SU-DHL-6 (cell line): ENCODE measurements at regions not wholly inside any gene's neighbourhood (a gene's known extent, or its start where the extent isn't known, plus 50 kb on each side); places are given as distances from the start of the nearest gene placed in this dataset.

Experiments
- H2AFZ ChIP-seq: fragments of 200-600 bp; sonication (generic); 2 replicates; pipeline ENCODE4 v1.6.1; 2014; ENCODE audit warnings: low read depth, mild to moderate bottlenecking, moderate library complexity, mixed read lengths, antibody characterized with exemption, low read length; ENCODE audit not compliant: severe bottlenecking
- H3F3A ChIP-seq: fragments of 200-600 bp; shearing (Covaris generic); 2 replicates; pipeline ENCODE4 v1.6.0; 2016; ENCODE audit warnings: antibody characterized with exemption, mild to moderate bottlenecking; ENCODE audit not compliant: insufficient read depth
- H3K27ac ChIP-seq: fragments of 200-600 bp; sonication (generic); 2 replicates; pipeline ENCODE4 v1.5.1; 2016; ENCODE audit warnings: low read depth, mild to moderate bottlenecking, low read length, moderate library complexity, mixed read lengths
- H3K27me3 ChIP-seq: fragments of 200-600 bp; sonication (generic), shearing (Covaris generic); 2 replicates; pipeline ENCODE4 v1.6.0; 2014; ENCODE audit warnings: mild to moderate bottlenecking, low read length
- H3K36me3 ChIP-seq: fragments of 200-600 bp; sonication (generic); 2 replicates; pipeline ENCODE4 v1.6.1; 2014; ENCODE audit warnings: mild to moderate bottlenecking, low read length, mixed read lengths
- H3K4me2 ChIP-seq: fragments of 300-600, 200-600 bp; shearing (Covaris generic), sonication (generic); 2 replicates; pipeline ENCODE4 v1.6.0; 2014; ENCODE audit warnings: low read length, low read depth, mild to moderate bottlenecking; ENCODE audit not compliant: poor library complexity, severe bottlenecking
- H3K4me3 ChIP-seq: fragments of 200-600 bp; sonication (generic); 2 replicates; pipeline ENCODE4 v1.5.1; 2014; ENCODE audit warnings: antibody characterized with exemption, low read length, mild to moderate bottlenecking, mixed read lengths; ENCODE audit not compliant: insufficient read depth, poor library complexity, severe bottlenecking
- H3K79me2 ChIP-seq: fragments of 200-600 bp; sonication (generic); 2 replicates; pipeline ENCODE4 v1.6.1; 2014; ENCODE audit warnings: mild to moderate bottlenecking, low read length, moderate library complexity; ENCODE audit not compliant: insufficient read depth
- H3K9ac ChIP-seq: fragments of 200-600 bp; sonication (generic); 2 replicates; pipeline ENCODE4 v1.7.0; 2014; ENCODE audit warnings: mild to moderate bottlenecking, low read length
- H3K9me2 ChIP-seq: fragments of 200-600 bp; sonication (generic); replicated peaks from 2 replicates; pipeline ENCODE4 v1.6.1; 2014; ENCODE audit warnings: low read length; ENCODE audit not compliant: insufficient read depth
- H3K9me3 ChIP-seq: fragments of 200-600 bp; sonication (generic); 2 replicates; pipeline ENCODE4 v1.6.1; 2014; ENCODE audit warnings: low read length, mixed read lengths; ENCODE audit not compliant: insufficient read depth
- H4K20me1 ChIP-seq: fragments of 200-600 bp; sonication (generic); 2 replicates; pipeline ENCODE4 v1.6.1; 2014; ENCODE audit warnings: low read depth, mild to moderate bottlenecking, antibody characterized with exemption, low read length, moderate library complexity, mixed read lengths
- EZH2phosphoT487 ChIP-seq: fragments of 200-600 bp; sonication (generic), shearing (Covaris generic); conservative IDR thresholded peaks from 2 replicates; pipeline ENCODE4 v1.6.1; 2018; ENCODE audit warnings: mild to moderate bottlenecking, antibody characterized with exemption, low read length, moderate library complexity, mixed read lengths
- TF ChIP-seq, protein P1 (sequence below): fragments of 200-600 bp; sonication (generic); IDR thresholded peaks from one replicate; pipeline ENCODE4 v1.5.1; 2017; ENCODE audit warnings: antibody characterized with exemption, mild to moderate bottlenecking, low read length, moderate library complexity; ENCODE audit not compliant: insufficient read depth, poor library complexity, severe bottlenecking

DNA sequence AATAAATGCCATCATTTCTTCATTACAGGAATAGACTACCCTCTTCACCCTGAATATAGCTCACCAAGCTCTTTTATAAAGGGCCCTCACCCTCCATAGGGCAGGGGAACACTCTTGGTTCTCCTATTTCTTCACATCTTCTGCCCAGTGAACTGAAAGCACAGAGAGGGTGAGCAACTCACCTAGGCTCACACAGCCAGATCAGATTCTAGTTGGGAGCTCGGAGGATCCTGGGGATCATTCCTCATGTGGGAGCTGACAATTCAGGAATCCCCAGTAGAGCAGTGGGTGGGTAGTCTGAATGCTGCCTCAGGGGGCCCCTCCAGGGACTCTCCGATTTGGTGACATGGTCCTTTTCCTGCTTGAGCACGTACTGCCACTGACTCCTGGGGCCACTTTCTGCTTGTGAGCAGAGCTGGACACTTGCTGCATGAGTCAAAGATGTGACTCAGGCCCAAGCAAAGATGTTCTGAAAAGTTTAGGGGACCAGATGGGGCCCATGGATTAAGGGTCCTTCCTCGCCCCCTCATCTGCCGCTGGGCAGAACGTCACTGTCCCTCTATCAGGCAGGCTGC lies 63.7 kb upstream of the WNT4 start:
- no peak for TF ChIP-seq EZH2phosphoT487
- TF ChIP-seq, protein P1, sequence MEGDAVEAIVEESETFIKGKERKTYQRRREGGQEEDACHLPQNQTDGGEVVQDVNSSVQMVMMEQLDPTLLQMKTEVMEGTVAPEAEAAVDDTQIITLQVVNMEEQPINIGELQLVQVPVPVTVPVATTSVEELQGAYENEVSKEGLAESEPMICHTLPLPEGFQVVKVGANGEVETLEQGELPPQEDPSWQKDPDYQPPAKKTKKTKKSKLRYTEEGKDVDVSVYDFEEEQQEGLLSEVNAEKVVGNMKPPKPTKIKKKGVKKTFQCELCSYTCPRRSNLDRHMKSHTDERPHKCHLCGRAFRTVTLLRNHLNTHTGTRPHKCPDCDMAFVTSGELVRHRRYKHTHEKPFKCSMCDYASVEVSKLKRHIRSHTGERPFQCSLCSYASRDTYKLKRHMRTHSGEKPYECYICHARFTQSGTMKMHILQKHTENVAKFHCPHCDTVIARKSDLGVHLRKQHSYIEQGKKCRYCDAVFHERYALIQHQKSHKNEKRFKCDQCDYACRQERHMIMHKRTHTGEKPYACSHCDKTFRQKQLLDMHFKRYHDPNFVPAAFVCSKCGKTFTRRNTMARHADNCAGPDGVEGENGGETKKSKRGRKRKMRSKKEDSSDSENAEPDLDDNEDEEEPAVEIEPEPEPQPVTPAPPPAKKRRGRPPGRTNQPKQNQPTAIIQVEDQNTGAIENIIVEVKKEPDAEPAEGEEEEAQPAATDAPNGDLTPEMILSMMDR = no peak
- Histone ChIP-seq H3K9me3 (no peaks in the 10 kb centered on the region), H3K79me2 (no peaks in the 10 kb centered on the region), H3K27me3 (no peaks in the 10 kb centered on the region), H3K27ac (no peak overlapping the region), H3K4me2 (no peak overlapping the region), H3K4me3 (no peak overlapping the region), H3K36me3 (no peaks in the 10 kb centered on the region), H4K20me1 (no peaks in the 10 kb centered on the region), H3K9ac (no peak overlapping the region), H3F3A (no peaks in the 10 kb centered on the region), H3K9me2 (no peaks in the 10 kb centered on the region), H2AFZ (no peak overlapping the region)

DNA sequence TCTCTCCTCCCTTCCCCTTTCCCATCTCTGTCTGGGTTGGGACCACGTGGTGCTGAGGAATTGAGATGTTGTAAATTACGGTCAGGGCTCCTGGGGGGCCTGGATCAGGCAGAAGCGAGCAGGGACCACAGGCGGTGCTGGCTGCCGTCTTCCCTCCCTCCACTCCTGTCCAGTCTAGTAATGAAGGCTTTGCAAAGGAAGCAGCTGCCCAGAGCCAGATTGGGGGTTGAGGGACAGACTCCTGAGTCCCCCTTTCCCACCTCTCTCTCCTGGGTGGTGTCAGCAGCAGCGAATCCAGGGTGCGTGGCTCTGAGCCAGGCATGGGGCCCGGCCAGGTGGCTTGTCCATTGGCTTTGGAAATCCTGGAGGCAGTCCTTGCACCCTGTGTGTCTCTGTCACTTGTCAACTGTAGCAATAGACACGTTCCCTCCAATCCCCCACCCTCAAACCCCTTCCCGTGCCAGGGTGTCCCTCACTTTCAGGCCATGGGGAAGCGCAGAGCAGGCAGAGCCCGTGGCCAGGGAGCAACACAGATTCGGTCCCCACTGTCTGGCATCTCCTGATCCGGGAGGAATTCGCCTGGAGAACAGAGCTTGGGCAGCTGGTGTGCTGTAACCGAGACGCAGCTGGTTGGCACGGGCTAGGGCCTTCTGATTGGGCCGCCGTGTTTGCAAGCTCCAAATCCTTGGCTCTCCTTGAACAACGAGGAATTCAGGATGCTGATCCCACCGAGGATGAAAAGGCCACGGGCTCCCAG lies 64.8 kb upstream of the WNT4 start:
- no peak overlapping the region for H3K4me2 ChIP-seq
- no peaks in the 10 kb centered on the region for H4K20me1 ChIP-seq
- H3K27ac ChIP-seq = no peak overlapping the region
- H3K36me3 ChIP-seq = no peaks in the 10 kb centered on the region
- H2AFZ ChIP-seq = no peak overlapping the region
- H3K9ac ChIP-seq = no peak overlapping the region
- H3K27me3 ChIP-seq = no peaks in the 10 kb centered on the region
- no peaks in the 10 kb centered on the region for H3K79me2 ChIP-seq
- no peaks in the 10 kb centered on the region for H3F3A ChIP-seq
- H3K9me2 ChIP-seq = no peaks in the 10 kb centered on the region
- no peak overlapping the region for H3K4me3 ChIP-seq
- TF ChIP-seq EZH2phosphoT487 = no peak
- TF ChIP-seq, protein P1 = no peak
- no peaks in the 10 kb centered on the region for H3K9me3 ChIP-seq

DNA sequence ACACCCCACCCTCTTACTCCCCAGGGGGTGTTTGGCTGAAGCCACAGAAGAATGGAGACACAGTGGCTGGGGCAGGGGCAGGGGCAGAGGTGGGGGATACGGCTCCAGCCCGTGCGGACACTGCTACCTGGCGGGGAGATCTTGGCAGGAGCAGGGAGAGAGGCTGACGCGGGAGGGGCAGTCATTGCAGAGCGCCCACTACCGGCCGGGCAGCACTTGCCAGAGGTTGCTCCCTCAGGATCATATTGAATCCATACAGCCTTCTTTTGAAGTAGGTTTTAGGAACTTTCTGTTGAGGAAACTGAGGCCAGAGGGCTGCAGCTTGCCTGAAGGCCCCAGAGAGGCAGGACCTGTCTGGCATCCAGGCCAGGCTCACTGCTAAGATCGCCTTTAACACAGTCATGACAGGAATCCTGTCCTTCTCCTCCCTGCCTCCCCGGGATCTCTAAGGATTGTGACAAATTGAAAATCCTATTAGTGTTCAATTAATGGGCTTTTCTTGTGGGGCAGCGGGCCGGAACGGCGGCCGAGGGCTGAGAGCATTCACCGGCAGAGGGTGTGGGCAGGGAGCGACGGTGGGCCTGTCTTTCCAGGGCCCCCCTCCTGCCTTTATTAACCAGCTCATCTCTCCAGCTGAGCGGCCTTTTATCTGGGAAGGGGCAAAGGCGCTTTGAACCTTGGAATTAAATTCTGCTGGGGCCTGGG lies 65.5 kb upstream of the WNT4 start:
- H3K4me2 ChIP-seq = no peak overlapping the region
- H3K9me3 ChIP-seq = no peaks in the 10 kb centered on the region
- H3K27me3 ChIP-seq = no peaks in the 10 kb centered on the region
- H3K79me2 ChIP-seq = no peaks in the 10 kb centered on the region
- TF ChIP-seq, protein P1 = no peak
- TF ChIP-seq EZH2phosphoT487 = no peak
- H3K27ac ChIP-seq = no peak overlapping the region
- no peak overlapping the region for H3K9ac ChIP-seq
- no peaks in the 10 kb centered on the region for H4K20me1 ChIP-seq
- H3K9me2 ChIP-seq = no peaks in the 10 kb centered on the region
- H2AFZ ChIP-seq = no peak overlapping the region
- H3K4me3 ChIP-seq = no peak overlapping the region
- H3K36me3 ChIP-seq = no peaks in the 10 kb centered on the region
- no peaks in the 10 kb centered on the region for H3F3A ChIP-seq
